Subcutaneous abdominal adipose tissue (tissue), 5 donors: ENCODE measurements at regions not wholly inside any gene's neighbourhood (a gene's known extent, or its start where the extent isn't known, plus 50 kb on each side); places are given as distances from the start of the nearest gene placed in this dataset.

Experiments
- H3K27ac ChIP-seq: one replicate; pipeline ENCODE4 v1.7.0; 2013; ENCODE audit warnings: low read depth, mild to moderate bottlenecking, inconsistent platforms, low read length, moderate library complexity
- H3K27me3 ChIP-seq, 5 donors: one replicate each; pipeline ENCODE4 v1.7.0; 2013; ENCODE audit warnings: low read length in 5 of 5, inconsistent platforms in 1 of 5; ENCODE audit not compliant: control insufficient read depth in 5 of 5, insufficient read depth in 4 of 5
- H3K36me3 ChIP-seq, 5 donors: one replicate each; pipeline ENCODE4 v1.7.0; 2013; ENCODE audit warnings: low read length in 5 of 5; ENCODE audit not compliant: control insufficient read depth in 5 of 5, insufficient read depth in 5 of 5
- H3K4me1 ChIP-seq, 5 donors: one replicate each; pipeline ENCODE4 v1.7.0; 2013; ENCODE audit warnings: low read length in 5 of 5, mild to moderate bottlenecking in 3 of 5, moderate library complexity in 1 of 5; ENCODE audit not compliant: control insufficient read depth in 5 of 5, insufficient read depth in 5 of 5
- H3K4me3 ChIP-seq, 5 donors: one replicate each; pipeline ENCODE4 v1.7.0; 2013; ENCODE audit warnings: low read length in 5 of 5, low read depth in 1 of 5
- H3K9ac ChIP-seq, 5 donors: one replicate each; pipeline ENCODE4 v1.7.0; 2013; ENCODE audit warnings: low read length in 5 of 5, mild to moderate bottlenecking in 4 of 5, moderate library complexity in 3 of 5
- H3K9me3 ChIP-seq, 5 donors: one replicate each; pipeline ENCODE4 v1.7.0; 2013; ENCODE audit warnings: low read length in 5 of 5; ENCODE audit not compliant: control insufficient read depth in 5 of 5
- donor health status: healthy.
- donor health status: healthy.
- donor health status: healthy.
- donor health status: healthy.
- donor health status: healthy.

DNA sequence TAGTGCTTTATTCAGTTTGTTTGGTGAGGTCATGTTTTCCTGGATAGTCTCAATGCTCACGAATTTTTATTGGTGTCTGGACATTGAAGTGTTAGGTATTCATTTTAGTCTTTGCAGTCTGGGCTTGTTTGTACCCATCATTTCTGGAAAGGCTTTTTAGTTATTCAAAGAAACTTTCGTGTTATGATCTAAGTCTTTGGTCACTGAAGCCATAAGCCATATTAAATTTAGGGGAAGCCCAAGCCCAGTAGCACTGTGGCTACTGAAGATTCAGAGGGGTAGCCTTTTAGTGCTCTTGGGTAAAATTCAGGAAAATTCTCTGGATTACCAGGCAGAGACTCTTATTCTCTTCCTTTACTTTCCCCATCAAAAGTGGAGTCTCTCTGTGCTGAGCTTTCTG lies 56.2 kb upstream of the PEX5L start:
- H3K36me3 ChIP-seq = no peaks in the 10 kb centered on the region
- H3K9me3 ChIP-seq = peaks cover 0 to 4% (median 0%) of the 10 kb centered on the region in 5 donors
- H3K27ac ChIP-seq = no peak overlapping the region
- H3K9ac ChIP-seq = no peak overlapping the region
- no peak overlapping the region for H3K4me3 ChIP-seq
- no peaks in the 10 kb centered on the region for H3K27me3 ChIP-seq
- no peaks in the 10 kb centered on the region for H3K4me1 ChIP-seq

DNA sequence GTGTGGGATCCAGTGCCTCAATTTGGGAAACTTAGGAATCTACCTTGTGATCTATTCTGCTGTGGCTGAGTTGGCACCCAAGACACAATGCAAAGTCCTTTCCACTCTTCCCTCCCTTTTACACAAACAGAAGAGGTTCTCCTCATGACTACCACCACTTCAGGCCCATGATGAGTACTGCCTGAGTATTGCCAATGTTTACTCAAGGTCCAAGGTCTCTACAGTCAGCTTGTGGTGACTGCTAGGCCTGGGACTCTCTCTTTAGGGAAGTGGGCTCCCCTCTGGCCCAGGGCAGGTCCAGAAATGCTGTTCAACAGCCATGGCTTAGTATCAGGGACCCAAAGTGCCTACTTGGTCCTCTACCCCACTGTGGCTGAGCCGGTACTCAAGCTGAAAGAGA lies 56.8 kb upstream of the PEX5L start:
- Histone ChIP-seq H3K4me3 (no peak overlapping the region), H3K36me3 (no peaks in the 10 kb centered on the region)

DNA sequence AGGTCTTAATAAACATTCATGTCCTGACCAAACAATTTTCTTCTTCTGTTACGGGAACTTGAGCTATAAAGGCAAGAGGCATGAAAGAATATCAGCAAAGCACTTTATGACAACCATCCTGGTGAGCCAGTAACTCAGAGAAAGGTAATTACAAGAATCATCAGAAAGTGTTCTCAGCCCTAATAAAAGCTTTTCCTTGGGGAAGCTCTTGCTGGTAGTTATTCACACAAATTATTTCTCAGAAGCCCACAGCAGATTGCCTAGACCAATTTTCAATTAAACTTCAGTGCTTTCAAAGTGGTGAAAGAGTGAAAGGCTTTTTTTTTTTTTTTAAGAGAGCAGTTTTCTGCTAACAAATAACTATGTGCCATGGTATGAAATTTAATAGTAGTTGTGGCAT lies 60.9 kb upstream of the PEX5L start:
- no peaks in the 10 kb centered on the region for H3K4me1 ChIP-seq

More for the DNA sequence above, 56.8 kb upstream of the PEX5L start:
- H3K27me3 ChIP-seq = no peaks in the 10 kb centered on the region
- no peak overlapping the region for H3K9ac ChIP-seq
- no peak overlapping the region for H3K27ac ChIP-seq
- H3K9me3 ChIP-seq = peaks cover 0 to 4% (median 0%) of the 10 kb centered on the region in 5 donors
- no peaks in the 10 kb centered on the region for H3K4me1 ChIP-seq

DNA sequence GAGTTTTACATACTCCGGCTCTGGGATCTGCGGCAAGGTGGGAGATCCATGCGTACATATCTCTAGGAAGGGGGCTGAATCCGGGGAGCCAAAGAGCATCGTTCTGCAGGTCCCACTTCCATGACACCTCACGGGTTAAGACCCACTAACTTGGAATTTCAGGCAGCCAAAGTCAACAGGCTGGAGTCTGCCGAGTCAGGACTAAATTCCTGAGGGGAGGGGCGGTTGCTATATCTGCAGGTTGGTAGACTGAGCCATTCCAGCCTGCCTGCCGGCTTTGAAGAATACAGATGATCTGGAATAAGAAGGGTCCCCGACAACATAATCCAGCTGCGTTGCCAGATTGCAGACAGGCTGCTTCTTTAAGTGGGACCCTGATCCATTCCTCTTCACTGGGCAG lies 65.4 kb upstream of the PEX5L start:
- H3K36me3 ChIP-seq = no peaks in the 10 kb centered on the region
- H3K4me3 ChIP-seq = no peak overlapping the region
- H3K9me3 ChIP-seq = peaks cover 0 to 2% (median 0%) of the 10 kb centered on the region in 5 donors
- no peaks in the 10 kb centered on the region for H3K4me1 ChIP-seq
- no peak overlapping the region for H3K27ac ChIP-seq
- no peaks in the 10 kb centered on the region for H3K27me3 ChIP-seq
- no peak overlapping the region for H3K9ac ChIP-seq

More for the DNA sequence above, 60.9 kb upstream of the PEX5L start:
- H3K9ac ChIP-seq = no peak overlapping the region
- H3K27me3 ChIP-seq = no peaks in the 10 kb centered on the region
- no peak overlapping the region for H3K27ac ChIP-seq
- peaks cover 0 to 4% (median 0%) of the 10 kb centered on the region in 5 donors for H3K9me3 ChIP-seq
- no peaks in the 10 kb centered on the region for H3K36me3 ChIP-seq
- H3K4me3 ChIP-seq = no peak overlapping the region

DNA sequence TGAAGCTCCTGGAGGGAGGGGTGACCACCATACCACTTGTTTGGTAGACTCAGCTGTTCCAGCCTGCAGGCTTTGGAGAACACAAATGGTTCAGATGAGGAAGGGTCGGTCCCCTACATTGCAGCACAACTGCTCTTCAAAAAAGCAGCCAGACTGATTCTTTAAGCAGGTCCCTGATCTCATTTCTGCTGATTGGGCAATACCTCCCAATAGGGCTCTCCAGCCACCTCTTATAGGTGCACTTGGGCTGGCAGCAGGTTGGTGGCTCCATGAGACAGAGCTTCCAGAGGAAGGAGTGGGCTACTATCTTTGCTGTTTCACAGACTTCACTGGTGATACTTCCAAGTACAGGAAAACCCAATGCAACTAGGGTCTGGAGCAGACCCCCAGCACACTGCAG lies 65.9 kb upstream of the PEX5L start:
- Histone ChIP-seq H3K4me1 (no peaks in the 10 kb centered on the region), H3K9ac (no peak overlapping the region), H3K27ac (no peak overlapping the region), H3K36me3 (no peaks in the 10 kb centered on the region), H3K27me3 (no peaks in the 10 kb centered on the region), H3K4me3 (no peak overlapping the region), H3K9me3 (peaks cover 0 to 2% (median 0%) of the 10 kb centered on the region in 5 donors)

DNA sequence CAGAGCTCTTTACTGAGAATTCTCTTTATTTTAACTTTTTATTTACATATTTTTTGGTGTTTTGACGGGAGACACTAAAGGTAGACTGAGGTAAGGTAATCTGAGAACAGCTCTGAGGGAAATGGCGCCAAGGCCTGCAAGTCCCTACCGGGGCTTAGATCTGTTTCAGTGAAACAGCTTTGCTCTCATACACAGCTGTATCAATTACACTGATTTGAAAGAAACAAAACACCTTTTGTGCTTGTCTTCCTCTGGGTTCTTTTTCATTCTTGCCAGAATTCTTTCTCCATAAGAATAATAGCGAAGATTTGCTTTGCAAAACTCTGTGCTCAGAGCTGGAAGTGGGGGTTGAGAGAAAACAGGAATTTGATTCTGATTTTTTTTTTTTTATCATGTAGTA lies 79.5 kb upstream of the PEX5L start:
- Histone ChIP-seq H3K4me3 (no peak overlapping the region), H3K27me3 (no peaks in the 10 kb centered on the region)

DNA sequence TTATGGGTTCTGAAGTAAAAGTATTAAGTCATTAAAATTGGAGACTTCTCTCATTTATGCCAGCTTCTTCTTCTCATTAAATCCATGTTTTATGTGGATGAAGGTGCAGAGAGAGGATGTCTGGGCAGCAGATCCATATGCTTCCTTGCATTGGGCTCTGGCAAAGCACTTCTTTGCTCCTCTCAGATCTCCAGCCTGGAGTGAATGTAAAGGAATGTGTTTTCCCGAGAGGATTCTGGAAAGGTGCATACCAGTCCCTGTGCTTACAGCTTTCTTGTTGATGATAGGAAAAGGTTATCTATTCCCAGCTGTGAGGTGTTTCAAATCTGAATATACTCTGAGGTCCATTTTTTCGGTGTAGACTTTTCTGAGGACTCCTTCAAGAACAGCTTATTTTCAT lies 79.9 kb upstream of the PEX5L start:
- Histone ChIP-seq H3K9me3 (no peaks in the 10 kb centered on the region), H3K36me3 (no peaks in the 10 kb centered on the region), H3K4me1 (no peaks in the 10 kb centered on the region), H3K27ac (no peak overlapping the region), H3K9ac (no peak overlapping the region), H3K27me3 (no peaks in the 10 kb centered on the region), H3K4me3 (no peak overlapping the region)

More for the DNA sequence above, 79.5 kb upstream of the PEX5L start:
- Histone ChIP-seq H3K9ac (no peak overlapping the region), H3K4me1 (no peaks in the 10 kb centered on the region), H3K36me3 (no peaks in the 10 kb centered on the region), H3K9me3 (no peaks in the 10 kb centered on the region), H3K27ac (no peak overlapping the region)

DNA sequence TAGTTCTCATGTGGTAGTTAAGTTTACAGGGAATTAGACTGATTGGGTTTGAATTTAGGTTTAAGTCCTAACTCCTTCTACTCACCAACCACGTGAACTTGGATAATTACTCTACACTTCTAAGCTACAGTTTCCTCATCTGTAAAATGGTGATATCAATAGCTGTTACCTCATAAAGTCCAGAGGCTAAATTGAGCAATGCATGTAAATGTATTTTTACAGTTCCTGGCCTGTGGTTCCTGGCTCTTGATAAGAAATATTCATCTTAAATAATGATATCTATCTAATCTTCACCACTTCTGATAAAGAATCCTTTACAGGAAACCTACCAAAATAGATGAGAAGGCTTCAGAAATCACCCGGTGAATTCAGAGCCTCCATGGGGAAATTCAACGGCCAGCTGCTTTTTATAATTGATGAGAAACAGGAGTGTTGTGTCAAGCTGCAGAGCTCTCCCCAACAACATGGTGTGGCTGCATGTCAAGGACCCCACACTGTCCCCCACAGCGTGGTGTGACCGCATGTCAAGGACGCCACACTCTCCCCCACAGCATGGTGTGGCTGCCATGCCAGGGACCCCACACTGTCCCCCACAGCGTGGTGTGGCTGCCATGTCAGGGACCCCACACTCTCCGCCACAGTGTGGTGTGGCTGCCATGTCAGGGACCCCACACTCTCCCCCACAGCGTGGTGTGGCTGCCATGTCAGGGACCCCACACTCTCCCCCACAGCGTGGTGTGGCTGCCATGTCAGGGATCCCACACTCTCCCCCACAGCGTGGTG lies 80.8 kb upstream of the PEX5L start:
- H3K4me1 ChIP-seq = no peaks in the 10 kb centered on the region
- no peak overlapping the region for H3K4me3 ChIP-seq
- no peaks in the 10 kb centered on the region for H3K9me3 ChIP-seq
- H3K36me3 ChIP-seq = no peaks in the 10 kb centered on the region
- H3K27ac ChIP-seq = no peak overlapping the region
- no peaks in the 10 kb centered on the region for H3K27me3 ChIP-seq
- H3K9ac ChIP-seq = no peak overlapping the region

DNA sequence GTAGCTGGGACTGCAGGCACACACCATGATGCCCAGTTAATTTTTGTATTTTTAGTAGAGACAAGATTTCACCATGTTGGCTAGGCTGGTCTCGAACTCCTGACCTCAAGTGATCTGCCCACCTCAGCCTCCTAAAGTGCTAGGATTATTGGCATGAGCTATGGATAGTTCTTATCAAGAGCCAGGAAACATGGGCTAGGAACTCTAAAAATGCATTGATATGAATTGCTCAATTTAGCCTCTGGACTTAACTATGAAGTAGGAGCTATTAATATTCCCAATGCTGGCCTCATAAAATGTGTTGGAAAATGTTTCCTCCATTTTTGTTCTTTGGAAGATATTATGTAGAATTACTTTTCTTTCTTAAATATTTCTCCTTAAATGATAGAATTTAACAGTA lies 82.8 kb upstream of the PEX5L start:
- no peak overlapping the region for H3K4me3 ChIP-seq
- H3K36me3 ChIP-seq = no peaks in the 10 kb centered on the region
- H3K27me3 ChIP-seq = no peaks in the 10 kb centered on the region
- H3K27ac ChIP-seq = no peak overlapping the region
- peaks cover 0 to 3% (median 0%) of the 10 kb centered on the region in 5 donors for H3K9me3 ChIP-seq
- H3K4me1 ChIP-seq = no peaks in the 10 kb centered on the region
- no peak overlapping the region for H3K9ac ChIP-seq

DNA sequence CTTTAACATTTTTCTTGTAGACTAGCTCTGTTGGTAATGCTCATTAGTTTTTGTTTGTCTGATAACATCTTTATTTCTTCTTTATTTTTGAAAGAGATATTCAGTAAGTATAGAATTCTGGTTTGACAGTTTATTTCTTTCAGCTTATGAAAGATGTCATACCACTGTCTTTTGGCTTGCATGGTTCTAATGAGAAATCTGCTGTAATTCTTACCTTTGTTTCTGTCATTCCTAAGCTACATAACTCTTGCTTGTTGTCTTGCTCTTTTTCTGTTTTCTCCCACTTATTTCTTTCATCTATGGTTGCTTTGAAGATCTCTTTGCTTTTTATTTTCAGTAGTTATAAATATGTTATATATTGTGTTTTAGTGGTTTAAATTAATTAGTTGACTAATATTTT lies 87.2 kb upstream of the PEX5L start:
- Histone ChIP-seq H3K4me3 (no peak overlapping the region), H3K27me3 (no peaks in the 10 kb centered on the region), H3K9me3 (peaks cover 0 to 12% (median 6%) of the 10 kb centered on the region in 5 donors), H3K4me1 (no peaks in the 10 kb centered on the region), H3K9ac (no peak overlapping the region), H3K27ac (no peak overlapping the region), H3K36me3 (no peaks in the 10 kb centered on the region)
